ENCODE measurements at regions not wholly inside any gene's neighbourhood (a gene's known extent, or its start where the extent isn't known, plus 50 kb on each side); places are given as distances from the start of the nearest gene placed in this dataset.
"Not testable (repeated sequence)": the region's sequence is repeated elsewhere in the genome, so short reads cannot be mapped to it uniquely, and the experiment has no call there.

DNA sequence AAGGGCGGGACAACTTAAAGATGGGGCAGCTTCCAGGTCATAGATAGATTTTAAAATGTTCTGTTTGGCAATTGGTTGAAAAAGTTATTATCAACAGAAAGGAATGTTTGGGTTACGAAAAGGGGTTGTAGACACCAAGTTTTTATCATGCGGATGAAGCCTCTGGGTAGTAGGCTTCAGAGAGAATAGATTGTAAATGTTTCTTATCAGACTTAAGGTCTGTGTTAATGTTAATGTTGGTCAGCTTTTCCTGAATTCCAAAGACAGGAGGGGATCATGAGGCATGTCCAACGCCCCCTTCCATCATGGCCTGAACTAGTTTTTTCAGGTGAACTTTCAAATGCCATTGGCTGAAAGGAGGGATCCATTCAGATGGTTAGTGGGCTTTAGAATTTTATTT, 84.2 kb upstream of the KIF5B start:
- no peak for TF ChIP-seq ZFX (IDR thresholded peaks at IDR 0.05; ENCODE audit: borderline replicate concordance)
- TF ChIP-seq, protein P1, sequence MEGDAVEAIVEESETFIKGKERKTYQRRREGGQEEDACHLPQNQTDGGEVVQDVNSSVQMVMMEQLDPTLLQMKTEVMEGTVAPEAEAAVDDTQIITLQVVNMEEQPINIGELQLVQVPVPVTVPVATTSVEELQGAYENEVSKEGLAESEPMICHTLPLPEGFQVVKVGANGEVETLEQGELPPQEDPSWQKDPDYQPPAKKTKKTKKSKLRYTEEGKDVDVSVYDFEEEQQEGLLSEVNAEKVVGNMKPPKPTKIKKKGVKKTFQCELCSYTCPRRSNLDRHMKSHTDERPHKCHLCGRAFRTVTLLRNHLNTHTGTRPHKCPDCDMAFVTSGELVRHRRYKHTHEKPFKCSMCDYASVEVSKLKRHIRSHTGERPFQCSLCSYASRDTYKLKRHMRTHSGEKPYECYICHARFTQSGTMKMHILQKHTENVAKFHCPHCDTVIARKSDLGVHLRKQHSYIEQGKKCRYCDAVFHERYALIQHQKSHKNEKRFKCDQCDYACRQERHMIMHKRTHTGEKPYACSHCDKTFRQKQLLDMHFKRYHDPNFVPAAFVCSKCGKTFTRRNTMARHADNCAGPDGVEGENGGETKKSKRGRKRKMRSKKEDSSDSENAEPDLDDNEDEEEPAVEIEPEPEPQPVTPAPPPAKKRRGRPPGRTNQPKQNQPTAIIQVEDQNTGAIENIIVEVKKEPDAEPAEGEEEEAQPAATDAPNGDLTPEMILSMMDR (IDR thresholded peaks at IDR 0.05), result no peak
- no peak overlapping the region for H3K27ac ChIP-seq

DNA sequence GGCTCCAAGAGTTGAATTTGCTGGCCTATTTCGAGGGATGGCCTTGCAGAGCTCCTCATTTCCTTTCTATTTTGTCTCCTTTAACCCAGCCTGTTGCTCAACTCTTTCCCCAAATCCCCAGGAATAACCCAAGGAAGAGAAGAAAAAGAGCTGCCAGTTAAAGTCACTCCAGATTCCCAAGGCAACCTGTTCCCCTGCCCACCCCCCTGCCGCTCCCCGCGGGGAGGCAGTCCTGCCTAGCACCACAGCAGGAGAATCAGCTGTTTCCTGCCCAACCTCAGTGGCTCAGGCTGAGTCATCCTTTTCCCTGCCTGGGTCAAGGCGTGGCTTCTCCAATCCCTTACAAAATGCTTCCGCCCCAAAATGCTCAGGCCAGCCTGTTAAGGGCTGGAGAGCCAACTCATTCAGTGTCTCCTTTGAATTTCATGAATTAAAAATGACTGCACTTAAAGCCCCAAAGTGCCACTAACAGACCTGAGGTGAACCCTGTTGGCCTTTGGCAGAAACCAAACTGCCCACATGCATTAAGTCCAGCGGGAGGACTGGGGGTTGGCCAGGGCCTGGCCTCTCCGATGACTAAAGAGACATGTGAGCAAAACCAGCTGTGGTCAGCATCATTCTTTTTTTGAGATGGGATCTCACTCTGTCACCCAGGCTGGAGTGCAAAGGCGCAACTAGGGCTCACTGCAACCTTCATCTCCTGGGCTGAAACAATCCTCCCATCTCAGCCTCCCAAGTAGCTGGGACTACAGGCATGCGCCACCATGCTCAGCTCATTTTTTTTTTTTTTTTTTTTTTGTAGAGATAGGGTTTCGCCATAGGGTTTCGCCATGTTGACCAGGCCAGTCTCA, 83.2 kb upstream of the KIF5B start:
- no peak overlapping the region for H3K27ac ChIP-seq

GRCh38 chr10:32136927-32137326, 80.7 kb upstream of the KIF5B start:
- H3K27ac ChIP-seq, result not testable (repeated sequence)

More for the DNA sequence above, 83.2 kb upstream of the KIF5B start:
- TF ChIP-seq ZFX (IDR thresholded peaks at IDR 0.05; ENCODE audit: borderline replicate concordance), result no peak
- TF ChIP-seq, protein P1 (IDR thresholded peaks at IDR 0.05), result no peak

DNA sequence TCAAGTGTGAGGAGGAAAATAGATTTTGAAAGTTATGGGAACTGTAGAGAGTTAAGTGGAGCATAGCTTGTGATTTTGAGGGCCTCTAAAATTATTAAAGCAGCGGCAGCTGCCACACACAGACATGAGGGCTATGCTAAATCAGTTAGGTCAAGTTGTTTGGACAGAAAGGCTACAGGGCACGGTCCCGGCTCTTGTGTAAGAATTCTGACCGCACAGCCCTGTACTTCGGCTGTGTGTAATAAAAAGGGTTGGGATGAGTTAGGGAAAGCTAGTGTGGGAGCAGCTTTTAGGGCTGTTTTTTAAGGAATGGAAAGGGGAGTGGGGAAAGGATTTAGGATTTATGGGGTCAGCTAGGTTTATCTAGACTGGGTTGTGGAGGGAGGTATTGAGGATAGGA, 79.6 kb upstream of the KIF5B start:
- not testable (repeated sequence) for H3K27ac ChIP-seq

- TF ChIP-seq, protein P1 (IDR thresholded peaks at IDR 0.05), result no peak
- no peak for TF ChIP-seq ZFX (IDR thresholded peaks at IDR 0.05; ENCODE audit: borderline replicate concordance)
- H3K27ac ChIP-seq, result no peak overlapping the region
These were observed 76.2 kb upstream of the KIF5B start for GRCh38 chr10:32132357-32132946.

- TF ChIP-seq, protein P1 (IDR thresholded peaks at IDR 0.05), result no peak
- no peak for TF ChIP-seq ZFX (IDR thresholded peaks at IDR 0.05; ENCODE audit: borderline replicate concordance)
- H3K27ac ChIP-seq, result no peak overlapping the region
These were observed 75.2 kb upstream of the KIF5B start for GRCh38 chr10:32131388-32131787.

DNA sequence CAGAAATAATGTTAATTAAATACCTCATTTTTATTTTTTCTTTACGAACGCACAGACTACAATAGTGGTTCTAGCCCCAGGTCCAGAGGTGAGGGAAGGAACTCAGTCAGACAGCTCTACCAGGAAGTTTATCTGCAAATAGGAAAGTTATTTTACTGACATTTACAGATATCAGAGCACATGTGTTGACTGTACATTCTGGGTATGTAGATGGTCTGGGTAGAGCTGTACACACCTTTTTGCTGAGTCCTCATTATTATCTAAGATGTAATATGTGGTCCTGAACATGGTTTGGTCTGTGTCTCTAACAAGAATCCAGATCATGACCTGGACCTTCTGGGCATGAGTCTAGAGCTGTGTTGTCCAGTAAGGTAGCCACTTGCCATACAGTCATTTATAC, 74.6 kb upstream of the KIF5B start:
- no peak overlapping the region for H3K27ac ChIP-seq
- TF ChIP-seq, protein P1 (IDR thresholded peaks at IDR 0.05), result no peak
- TF ChIP-seq ZFX (IDR thresholded peaks at IDR 0.05; ENCODE audit: borderline replicate concordance), result no peak

DNA sequence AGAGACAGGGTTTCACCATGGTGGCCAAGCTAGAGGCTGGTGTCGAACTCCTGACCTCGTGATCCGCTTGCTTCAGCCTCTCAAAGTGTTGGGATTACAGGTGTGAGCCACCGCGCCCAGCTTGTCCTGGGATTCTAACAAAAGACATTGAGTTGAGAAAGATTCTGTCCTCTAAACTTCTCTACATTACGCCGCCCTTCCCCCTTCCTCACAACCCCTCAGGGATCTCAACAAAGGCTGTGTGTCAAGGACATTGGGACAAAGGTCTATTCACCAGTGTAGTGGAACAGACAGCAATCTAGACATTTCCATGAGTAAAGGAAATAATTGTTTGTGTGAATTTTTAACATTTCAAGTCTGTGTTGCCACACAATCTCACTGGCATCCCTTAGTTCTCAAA, 68.8 kb upstream of the KIF5B start:
- TF ChIP-seq ZFX (IDR thresholded peaks at IDR 0.05; ENCODE audit: borderline replicate concordance), result no peak
- TF ChIP-seq, protein P1 (IDR thresholded peaks at IDR 0.05), result no peak
- no peak overlapping the region for H3K27ac ChIP-seq

Measured in 22Rv1 (cell line).